Muscle layer of duodenum (tissue), 2 donors: ENCODE measurements at regions not wholly inside any gene's neighbourhood (a gene's known extent, or its start where the extent isn't known, plus 50 kb on each side); places are given as distances from the start of the nearest gene placed in this dataset.
"Not testable (repeated sequence)": the region's sequence is repeated elsewhere in the genome, so short reads cannot be mapped to it uniquely, and the experiment has no call there.

Experiments used
- H3K27ac ChIP-seq: one replicate; pipeline ENCODE4 v1.7.0; 2013; ENCODE audit warnings: mild to moderate bottlenecking, low read length
- H3K27me3 ChIP-seq: one replicate; pipeline ENCODE4 v1.7.0; 2013; ENCODE audit warnings: low read depth, mild to moderate bottlenecking, control low read depth, low read length
- H3K36me3 ChIP-seq, 2 donors: one replicate each; pipeline ENCODE4 v1.7.0; 2013; ENCODE audit warnings: low read length in 2 of 2, control low read depth in 1 of 2, mild to moderate bottlenecking in 1 of 2; ENCODE audit not compliant: insufficient read depth in 2 of 2, control insufficient read depth in 1 of 2
- H3K4me1 ChIP-seq, 2 donors: one replicate each; pipeline ENCODE4 v1.7.0; 2013; ENCODE audit warnings: low read length in 2 of 2, mild to moderate bottlenecking in 2 of 2, control low read depth in 1 of 2, moderate library complexity in 1 of 2; ENCODE audit not compliant: insufficient read depth in 2 of 2, control insufficient read depth in 1 of 2
- H3K4me3 ChIP-seq, 2 donors: one replicate each; pipeline ENCODE4 v1.7.0; 2013; ENCODE audit warnings: low read length in 2 of 2, low read depth in 1 of 2, mild to moderate bottlenecking in 1 of 2
- H3K9me3 ChIP-seq, 2 donors: one replicate each; pipeline ENCODE4 v1.7.0; 2013; ENCODE audit warnings: low read length in 2 of 2, control low read depth in 1 of 2, mild to moderate bottlenecking in 1 of 2; ENCODE audit not compliant: control insufficient read depth in 1 of 2
- donor health status: healthy.

DNA sequence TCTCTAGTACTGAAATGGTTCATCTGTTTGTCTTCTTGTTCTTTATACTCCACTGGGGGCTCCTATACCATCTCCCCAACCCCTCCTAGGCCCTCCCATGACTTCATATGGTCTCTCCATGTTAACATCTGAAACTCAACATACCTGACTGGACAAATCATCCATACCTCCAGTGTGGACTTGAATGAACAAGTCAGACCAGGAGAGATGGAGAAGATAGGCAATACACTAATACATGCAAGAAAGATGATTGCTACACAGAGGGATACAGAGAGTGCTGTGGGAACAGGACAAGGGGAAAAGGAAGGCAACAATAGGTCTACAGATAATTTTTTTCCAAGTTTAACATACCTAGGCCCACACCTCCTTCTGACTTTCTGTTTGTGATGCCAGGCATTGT lies 175.1 kb downstream of the FHIP1A start:
- H3K4me1 ChIP-seq: no peaks in the 10 kb centered on the region
- no peaks in the 10 kb centered on the region for H3K36me3 ChIP-seq

DNA sequence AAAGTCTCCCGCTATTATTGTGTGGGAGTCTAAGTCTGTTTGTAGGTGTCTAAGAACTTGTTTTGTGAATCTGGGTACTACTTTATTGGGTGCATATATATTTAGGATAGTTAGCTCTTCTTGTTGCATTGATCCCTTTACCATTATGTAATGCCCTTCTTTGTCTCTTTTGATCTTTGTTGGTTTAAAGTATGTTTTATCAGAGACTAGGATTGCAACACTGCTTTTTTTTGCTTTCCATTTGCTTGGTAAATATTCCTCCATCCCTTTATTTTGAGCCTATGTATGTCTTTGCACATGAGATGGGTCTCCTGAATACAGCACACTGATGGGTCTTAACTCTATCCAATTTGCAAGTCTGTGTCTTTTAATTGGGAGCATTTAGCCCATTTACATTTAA lies 165.2 kb downstream of the GATB start:
- not testable (repeated sequence) for H3K4me3 ChIP-seq, H3K27ac ChIP-seq, H3K27me3 ChIP-seq, H3K36me3 ChIP-seq, H3K9me3 ChIP-seq, H3K4me1 ChIP-seq

More for the DNA sequence above, 175.1 kb downstream of the FHIP1A start:
- Histone ChIP-seq H3K27me3 (no peaks in the 10 kb centered on the region), H3K9me3 (no peaks in the 10 kb centered on the region), H3K4me3 (no peak overlapping the region), H3K27ac (no peak overlapping the region)

DNA sequence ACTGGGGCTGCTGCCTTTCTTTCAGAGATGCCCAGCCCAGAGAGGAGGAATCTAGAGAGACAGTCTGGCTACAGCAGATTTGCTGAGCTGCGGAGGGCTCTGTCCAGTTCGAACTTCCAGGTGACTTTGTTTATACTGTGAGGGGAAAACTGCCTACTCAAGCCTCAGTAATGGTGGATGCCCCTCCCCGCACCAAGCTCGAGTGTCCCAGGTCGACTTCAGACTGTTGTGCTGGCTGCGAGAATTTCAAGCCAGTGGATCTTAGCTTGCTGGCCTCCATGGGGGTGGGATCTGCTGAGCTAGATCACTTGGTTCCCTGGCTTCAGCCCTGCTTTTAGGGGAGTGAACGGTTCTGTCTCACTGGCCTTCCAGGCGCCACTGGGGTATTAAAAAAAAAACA lies 163.1 kb downstream of the GATB start:
- H3K36me3 ChIP-seq, H3K27ac ChIP-seq, H3K4me1 ChIP-seq, H3K9me3 ChIP-seq, H3K4me3 ChIP-seq, H3K27me3 ChIP-seq: not testable (repeated sequence)

DNA sequence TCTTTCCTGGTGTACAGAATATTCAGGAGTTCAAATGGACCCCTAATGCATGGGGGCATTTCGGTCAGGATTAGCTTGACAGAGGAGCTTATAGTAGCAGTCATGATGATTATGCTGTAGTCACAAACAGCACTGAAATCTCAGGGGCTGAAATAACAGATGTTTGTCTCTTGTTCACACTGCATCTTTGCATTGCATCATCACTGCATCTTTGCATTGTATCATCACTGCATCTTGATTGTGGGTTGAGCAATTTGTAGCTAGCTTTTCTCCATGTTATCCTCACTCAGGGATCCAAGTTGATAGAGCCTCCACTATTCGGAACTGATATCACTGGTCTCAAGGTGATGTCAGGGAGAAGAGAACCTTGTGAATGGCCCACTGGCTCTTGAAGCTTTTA lies 160.9 kb downstream of the GATB start:
- no peaks in the 10 kb centered on the region for H3K27me3 ChIP-seq
- no peak overlapping the region for H3K27ac ChIP-seq
- H3K4me1 ChIP-seq: no peaks in the 10 kb centered on the region
- H3K9me3 ChIP-seq: no peaks in the 10 kb centered on the region
- H3K4me3 ChIP-seq: no peak overlapping the region
- H3K36me3 ChIP-seq: no peaks in the 10 kb centered on the region

DNA sequence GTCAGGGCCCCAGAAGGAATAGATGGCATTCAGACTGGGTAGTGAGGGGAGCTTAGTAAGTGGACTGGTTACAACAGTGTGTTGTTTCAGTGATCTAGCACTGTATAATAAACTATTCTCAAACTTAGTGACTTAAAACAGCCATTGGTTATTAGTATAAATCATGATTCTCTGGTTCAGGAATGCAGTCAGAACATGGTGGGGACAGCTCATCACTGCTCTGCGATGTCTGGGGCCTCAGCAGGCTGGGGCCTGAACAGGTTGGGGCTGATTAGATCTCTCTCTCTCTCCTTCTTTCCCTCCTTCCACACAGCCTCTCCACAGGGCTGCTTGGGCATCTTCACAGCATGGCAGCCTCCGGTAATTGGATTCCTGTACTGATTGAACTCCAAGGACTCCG lies 160.4 kb downstream of the GATB start:
- H3K36me3 ChIP-seq: no peaks in the 10 kb centered on the region
- no peak overlapping the region for H3K4me3 ChIP-seq
- H3K9me3 ChIP-seq: no peaks in the 10 kb centered on the region
- no peaks in the 10 kb centered on the region for H3K27me3 ChIP-seq
- H3K27ac ChIP-seq: no peak overlapping the region
- H3K4me1 ChIP-seq: peaks cover 0 to 1% of the 10 kb centered on the region in 2 donors

DNA sequence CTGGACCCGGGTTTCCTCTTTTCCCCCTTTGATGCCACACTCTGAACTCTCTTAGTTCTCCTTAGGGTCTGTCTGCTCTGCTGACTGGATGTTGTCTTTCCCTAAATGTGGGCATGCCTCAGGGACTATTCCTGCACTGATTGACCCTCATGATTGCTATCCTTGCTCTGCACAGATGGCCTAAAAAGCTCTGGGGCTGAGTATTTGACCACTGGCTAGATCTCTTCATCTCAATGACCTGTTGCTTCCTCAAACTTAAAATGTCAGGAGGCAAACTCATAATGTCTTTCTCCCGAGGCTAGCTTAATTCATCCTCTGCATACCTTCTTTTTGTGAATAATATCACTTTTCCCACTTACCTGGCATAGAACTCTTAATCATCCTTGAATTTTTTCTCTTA lies 157.4 kb downstream of the GATB start:
- Histone ChIP-seq H3K4me1 (peaks cover 0 to 9% of the 10 kb centered on the region in 2 donors), H3K27ac (no peak overlapping the region), H3K27me3 (no peaks in the 10 kb centered on the region), H3K4me3 (no peak overlapping the region), H3K36me3 (no peaks in the 10 kb centered on the region), H3K9me3 (no peaks in the 10 kb centered on the region)

GRCh38 chr4:151604238-151604637 lies 156.6 kb downstream of the GATB start:
- no peaks in the 10 kb centered on the region for H3K27me3 ChIP-seq
- H3K4me3 ChIP-seq: no peak overlapping the region
- H3K4me1 ChIP-seq: peaks cover 0 to 9% of the 10 kb centered on the region in 2 donors
- H3K9me3 ChIP-seq: no peaks in the 10 kb centered on the region
- no peak overlapping the region for H3K27ac ChIP-seq
- H3K36me3 ChIP-seq: no peaks in the 10 kb centered on the region

GRCh38 chr4:151605215-151605614 lies 155.6 kb downstream of the GATB start:
- Histone ChIP-seq H3K9me3 (no peaks in the 10 kb centered on the region), H3K27ac (no peak overlapping the region), H3K27me3 (no peaks in the 10 kb centered on the region), H3K36me3 (no peaks in the 10 kb centered on the region), H3K4me3 (no peak overlapping the region), H3K4me1 (peaks cover 0 to 9% of the 10 kb centered on the region in 2 donors)

DNA sequence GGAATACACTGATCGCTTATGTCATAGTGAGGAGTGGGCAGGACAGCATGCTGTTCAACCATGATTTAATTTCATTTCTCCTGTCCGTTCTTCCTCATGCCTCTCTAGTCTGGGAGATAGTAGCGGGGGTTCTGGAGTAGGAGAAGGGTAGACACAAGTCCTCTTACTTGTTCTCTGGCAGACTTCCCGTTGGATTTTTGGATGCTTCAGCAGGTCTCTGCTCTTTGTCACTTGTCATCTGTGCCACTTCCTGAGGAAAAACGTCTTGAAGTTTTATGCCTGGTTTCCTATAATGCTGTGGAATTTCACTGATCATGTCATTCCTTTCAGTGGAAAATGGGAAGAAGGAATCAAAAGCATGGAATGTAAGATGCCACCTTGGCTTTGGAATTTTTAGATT lies 154.7 kb downstream of the GATB start:
- Histone ChIP-seq H3K36me3 (no peaks in the 10 kb centered on the region), H3K4me1 (peaks cover 0 to 9% of the 10 kb centered on the region in 2 donors), H3K27me3 (no peaks in the 10 kb centered on the region), H3K27ac (no peak overlapping the region), H3K9me3 (no peaks in the 10 kb centered on the region), H3K4me3 (no peak overlapping the region)

GRCh38 chr4:151610229-151610628 lies 150.6 kb downstream of the GATB start:
- no peak overlapping the region for H3K4me3 ChIP-seq
- no peaks in the 10 kb centered on the region for H3K36me3 ChIP-seq
- peaks cover 0 to 9% of the 10 kb centered on the region in 2 donors for H3K4me1 ChIP-seq
- no peak overlapping the region for H3K27ac ChIP-seq
- H3K9me3 ChIP-seq: no peaks in the 10 kb centered on the region
- no peaks in the 10 kb centered on the region for H3K27me3 ChIP-seq

DNA sequence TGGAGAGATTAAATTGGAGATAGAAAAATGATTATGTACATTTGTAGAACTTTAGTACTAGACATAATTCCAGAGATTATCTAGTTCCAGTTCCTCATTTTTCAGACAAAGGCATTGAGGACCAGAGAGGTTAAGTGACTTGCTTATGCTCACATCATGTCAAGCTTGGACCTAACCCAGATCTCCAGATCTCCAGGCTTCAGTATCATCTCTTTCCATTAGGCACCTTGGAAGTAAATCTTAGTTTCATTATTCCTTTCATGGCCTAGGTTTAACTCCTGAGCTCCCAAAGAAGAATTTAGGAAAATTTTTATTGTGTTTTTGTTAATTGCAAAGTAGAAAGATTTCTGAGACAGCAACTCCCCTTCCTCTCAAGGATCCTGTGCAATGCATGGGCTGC lies 148.8 kb downstream of the GATB start:
- no peaks in the 10 kb centered on the region for H3K4me1 ChIP-seq
- no peaks in the 10 kb centered on the region for H3K36me3 ChIP-seq
- no peak overlapping the region for H3K4me3 ChIP-seq
- no peaks in the 10 kb centered on the region for H3K27me3 ChIP-seq
- no peak overlapping the region for H3K27ac ChIP-seq
- H3K9me3 ChIP-seq: no peaks in the 10 kb centered on the region

GRCh38 chr4:151613290-151613689 lies 147.5 kb downstream of the GATB start:
- H3K4me1 ChIP-seq: no peaks in the 10 kb centered on the region
- no peak overlapping the region for H3K4me3 ChIP-seq
- H3K36me3 ChIP-seq: no peaks in the 10 kb centered on the region
- H3K27me3 ChIP-seq: no peaks in the 10 kb centered on the region
- no peaks in the 10 kb centered on the region for H3K9me3 ChIP-seq
- no peak overlapping the region for H3K27ac ChIP-seq
